HG03442 (cell line): ENCODE measurements at regions not wholly inside any gene's neighbourhood (a gene's known extent, or its start where the extent isn't known, plus 50 kb on each side); places are given as distances from the start of the nearest gene placed in this dataset.
"Not testable (repeated sequence)": the region's sequence is repeated elsewhere in the genome, so short reads cannot be mapped to it uniquely, and the experiment has no call there.

Experiments used
- ATAC-seq: cut with Tn5 transposase; IDR thresholded peaks from one replicate; pipeline ENCODE4 v1.9.1; 2021; ENCODE audit warnings: mild to moderate bottlenecking, moderate library complexity; ENCODE audit not compliant: unreplicated experiment

DNA sequence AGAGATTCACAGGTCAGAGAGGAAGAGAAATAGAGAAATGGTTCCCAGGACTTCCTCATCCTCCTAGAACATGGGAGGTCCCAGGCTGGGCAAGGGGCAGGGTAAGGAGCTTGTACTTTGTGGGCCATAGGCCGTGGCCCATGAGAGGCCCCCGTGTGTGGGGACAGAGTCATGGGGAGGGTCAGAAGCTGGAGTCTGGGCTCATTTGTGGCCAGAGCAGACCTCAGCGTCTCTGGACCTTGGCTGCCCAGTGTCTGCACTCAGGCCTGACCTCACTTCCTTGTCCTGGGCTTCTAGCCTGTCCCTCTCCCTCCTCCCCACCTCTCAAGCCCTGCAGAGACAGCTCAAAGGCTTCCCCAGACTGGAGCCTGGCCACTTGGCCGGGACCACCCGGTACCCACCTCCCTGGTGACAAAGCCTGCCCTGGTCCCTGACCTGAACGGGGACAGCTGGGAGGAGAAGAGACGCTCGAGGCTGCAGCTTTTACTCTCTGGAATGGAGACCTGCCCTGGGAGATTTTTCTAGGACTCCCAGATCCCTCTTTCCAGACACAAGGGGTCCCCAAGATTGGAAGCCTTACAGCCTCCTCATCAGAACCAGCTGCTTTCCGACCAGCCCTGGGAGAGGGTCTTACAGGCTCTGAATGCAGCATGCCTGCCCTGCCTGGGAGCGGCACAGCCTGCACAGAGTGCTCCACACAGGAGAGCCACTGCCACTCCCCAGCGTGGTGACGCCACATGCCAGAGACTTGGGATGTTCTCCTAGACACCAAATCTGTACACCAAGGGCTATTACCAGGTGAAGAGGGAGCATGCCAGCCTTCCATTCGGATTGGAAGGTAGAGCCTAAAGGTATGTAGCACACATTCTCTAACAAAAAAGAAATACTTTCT, 569.0 kb upstream of the B3GAT1 start:
- ATAC-seq: no peak

DNA sequence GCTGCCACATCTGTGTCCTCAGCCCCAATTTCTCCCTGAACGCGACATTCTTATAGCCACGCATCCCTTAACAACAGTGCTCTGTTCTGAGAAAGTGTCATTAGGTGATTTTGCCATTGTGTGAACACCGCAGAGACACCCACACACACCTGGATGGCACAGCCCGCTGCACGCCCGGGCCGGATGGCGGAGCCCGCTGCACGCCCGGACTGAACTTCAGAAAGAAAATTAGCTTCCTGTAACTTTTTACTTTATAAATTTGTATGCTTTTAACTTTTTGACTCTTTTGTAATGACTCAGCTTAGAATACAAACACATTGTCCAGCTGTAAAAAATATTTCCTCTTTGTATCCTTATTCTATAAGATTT, 567.0 kb upstream of the B3GAT1 start:
- ATAC-seq: not testable (repeated sequence)

DNA sequence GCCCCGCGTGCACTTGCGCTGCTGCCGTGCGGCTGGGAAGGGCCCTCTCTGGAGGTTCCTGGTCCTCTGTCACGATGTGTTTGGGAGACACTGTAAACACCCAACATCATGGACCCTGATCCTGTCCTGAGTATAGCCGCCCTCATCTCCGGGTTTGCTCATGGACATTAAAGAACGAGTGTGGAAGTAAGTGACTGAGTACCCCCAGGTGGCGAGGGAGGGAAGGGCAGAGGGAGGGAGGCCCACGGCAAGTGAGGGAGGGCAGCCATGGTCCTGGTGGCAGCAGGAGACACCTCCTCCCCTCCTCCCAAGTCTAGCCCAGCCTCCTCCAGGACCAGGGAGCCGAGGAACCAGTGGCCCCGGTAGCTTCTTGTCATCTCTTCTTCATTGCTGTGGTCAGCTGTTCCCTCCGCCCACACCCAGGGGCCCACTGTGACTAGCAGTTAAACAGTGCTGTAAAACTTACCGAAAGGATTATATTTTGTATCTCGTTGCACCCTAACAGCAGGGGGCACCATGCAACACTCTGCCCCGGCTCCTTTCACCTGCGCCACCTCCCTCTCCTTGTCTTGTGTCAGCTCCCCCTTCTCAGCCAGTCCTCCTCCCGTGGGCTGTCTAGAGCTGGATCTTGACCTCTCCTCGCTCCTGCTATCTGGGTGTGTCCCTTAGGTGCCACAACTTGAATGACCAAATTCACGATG, 566.5 kb upstream of the B3GAT1 start:
- ATAC-seq: no peak

DNA sequence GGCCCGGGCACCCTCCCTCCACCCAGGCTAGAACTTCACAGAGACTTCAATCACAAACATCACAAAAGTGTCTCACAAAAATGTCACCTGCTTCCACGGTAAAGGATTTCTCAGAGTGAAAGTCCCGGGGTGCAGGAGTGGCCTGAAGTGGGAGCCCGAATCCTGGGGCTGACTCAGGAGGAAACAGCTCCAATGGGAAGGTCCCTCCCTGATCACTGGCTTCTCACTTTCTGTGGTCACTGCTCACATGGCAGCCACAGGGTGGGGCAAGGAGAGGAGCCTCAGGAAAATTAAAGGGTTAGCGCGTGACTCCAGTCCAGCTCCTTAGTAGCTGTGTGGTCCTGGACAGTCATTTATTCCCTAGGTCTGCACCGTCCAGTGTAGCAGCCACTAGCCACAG, 564.5 kb upstream of the B3GAT1 start:
- ATAC-seq: no peak

DNA sequence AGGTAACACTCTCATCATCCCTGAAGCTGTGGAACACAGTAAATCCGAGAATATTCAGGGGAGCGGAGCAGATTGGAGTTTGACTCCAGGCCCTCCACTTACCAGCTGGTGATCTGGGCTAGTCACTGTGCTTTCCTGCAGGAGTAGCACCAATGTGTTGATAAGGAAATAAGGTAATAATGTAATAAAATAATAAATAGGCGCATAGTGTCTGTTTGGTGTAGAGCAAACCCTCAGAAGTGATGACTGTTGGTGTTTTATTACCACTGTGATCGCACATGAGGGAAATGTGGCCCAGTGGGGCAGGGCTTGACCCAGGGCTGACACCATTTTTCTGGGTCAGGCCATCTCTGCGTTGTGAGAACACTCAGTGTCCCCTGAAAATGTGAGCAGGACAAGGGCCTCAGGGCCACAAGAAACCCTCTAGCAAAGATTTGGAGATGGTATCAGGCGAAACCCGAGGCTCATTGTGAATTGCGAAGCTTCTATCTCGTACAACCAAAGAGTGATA, 563.9 kb upstream of the B3GAT1 start:
- no peak for ATAC-seq

DNA sequence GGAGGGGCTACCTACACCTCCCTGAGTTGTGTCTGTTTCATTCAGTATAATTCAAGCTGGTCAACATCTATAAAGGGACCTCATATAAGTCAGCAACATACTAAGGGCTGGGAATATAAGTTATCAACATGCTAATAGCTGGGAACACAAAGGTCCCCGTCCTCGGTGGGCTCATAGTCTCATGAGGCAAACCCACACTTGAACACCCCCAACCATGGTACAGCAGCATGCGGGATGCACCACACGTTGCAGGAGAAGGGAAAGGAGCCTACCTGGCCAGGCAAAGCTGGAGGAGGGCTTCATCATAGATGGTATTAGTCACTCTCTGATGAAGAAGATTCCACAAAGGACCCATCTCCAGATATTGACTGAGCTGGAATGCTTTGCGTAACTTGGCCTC, 561.8 kb upstream of the B3GAT1 start:
- ATAC-seq: no peak

DNA sequence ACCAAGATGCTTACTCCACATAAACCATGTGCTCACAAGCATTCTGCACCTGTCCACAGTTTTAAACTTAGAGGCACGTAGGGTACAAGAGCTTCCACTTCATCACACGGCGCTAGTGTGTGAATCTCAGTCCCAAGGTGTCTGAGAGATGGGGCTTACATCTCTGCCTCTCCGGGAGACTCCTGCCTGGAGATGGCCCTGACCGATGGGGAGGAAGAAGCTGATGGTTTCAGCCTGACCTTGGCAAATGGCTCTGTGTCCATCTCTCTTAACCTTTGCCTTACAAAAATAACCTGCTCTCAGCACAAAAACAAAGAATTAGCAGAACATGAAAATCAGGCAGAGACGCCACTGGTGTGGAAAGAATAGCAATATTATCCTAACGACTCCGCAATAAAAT, 559.3 kb upstream of the B3GAT1 start:
- ATAC-seq: no peak

DNA sequence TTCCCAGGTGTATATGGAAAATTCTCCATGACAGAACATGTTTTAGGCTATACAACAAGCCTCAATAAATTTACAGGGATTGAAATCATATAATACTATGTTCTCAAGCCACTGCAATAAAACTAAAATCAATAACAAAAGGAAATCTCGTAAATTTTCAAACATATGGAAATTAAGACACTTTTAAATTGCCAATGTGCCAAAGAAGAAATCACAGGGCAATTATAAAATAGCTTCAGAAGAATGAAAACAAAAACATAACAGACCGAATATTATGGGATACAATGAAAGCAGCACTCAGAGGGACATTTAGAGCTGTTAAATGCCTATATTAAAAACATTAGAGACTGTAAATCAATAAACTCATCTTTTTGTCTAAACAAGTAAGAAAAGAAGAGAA, 555.7 kb upstream of the B3GAT1 start:
- no peak for ATAC-seq

DNA sequence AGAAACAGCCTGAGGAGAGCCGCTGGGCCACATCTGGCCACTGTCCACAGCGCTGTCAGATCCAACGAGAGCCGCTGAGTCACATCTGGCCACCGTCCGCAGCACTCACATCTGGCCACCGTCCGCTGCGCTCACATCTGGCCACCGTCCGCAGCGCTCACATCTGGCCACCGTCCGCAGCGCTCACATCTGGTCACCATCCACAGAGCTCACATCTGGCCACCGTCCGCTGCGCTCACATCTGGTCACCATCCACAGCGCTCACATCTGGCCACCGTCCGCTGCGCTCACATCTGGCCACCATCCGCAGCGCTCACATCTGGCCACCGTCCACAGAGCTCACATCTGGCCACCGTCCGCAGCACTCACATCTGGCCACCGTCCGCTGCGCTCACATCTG, 549.3 kb upstream of the B3GAT1 start:
- not testable (repeated sequence) for ATAC-seq

DNA sequence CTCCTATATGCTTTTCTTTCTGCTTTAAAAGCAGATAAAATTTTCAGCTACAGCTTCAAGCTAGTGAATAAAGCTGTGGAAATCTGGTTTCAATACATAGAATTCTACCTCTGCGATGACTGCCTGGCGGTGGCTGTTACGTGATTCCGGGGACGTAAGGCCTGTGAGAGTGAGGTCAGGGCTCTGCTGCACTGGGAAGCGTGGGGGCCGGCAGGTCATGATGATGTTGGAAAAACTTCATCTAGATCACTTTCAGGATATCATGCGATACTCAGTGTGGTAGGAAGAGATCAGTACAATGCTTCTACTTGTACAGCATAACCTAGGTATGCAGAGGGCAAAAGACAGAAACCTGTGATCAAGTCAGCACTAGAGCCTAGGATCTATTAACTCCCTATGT, 546.8 kb upstream of the B3GAT1 start:
- ATAC-seq: no peak

DNA sequence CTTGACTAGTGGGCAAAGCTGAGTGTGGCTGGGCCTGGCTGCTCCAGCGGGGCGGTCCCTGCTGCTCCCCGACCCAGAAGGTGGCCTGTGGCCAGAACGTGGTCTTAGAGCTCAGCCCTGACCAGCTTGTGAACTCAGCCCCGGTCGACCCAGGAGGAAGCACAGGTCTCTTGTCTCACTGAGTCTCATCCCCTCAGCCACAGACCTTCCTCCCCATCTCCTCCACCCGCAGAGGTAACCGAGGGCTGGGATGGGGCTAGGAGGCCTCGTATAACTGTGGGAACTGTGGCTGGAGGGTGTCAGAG, 546.2 kb upstream of the B3GAT1 start:
- no peak for ATAC-seq

DNA sequence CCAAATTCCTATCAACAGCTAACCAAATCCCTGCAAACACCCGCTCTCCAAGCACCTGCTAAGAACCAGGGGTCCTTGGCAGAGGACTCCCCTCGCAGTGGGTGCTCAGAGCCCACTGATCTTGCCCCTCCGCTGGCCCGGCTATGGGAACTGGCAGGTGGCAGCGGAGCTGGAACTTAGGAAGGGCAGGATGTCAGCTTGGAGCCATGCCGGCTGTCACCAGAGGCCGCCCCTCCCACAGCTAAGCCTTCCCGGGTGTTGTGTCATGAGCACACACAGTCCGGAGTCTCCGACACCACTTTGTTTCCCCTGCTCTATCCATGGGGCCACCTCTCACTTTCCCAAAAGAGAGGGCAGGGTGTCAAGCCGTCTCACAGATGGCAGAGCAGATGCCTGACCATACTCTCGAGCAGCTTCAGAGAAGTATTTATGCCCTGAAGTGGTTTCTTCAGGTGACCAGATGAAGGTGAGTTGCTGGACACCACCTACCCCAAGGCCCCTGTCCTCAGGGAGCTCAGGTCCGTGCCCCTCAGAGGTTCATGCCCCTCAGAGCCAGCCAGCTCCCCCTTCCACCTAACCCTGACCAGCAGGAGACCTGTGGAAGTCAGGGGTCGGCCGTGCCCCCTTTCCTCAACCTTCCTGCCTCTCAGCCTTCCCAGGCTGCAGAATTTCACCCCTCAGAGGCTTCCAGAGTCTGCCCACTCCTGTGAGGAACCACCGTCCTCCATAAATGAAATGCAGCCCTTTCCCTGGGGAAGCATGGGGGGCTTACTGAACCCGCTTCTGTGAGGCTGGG, 545.7 kb upstream of the B3GAT1 start:
- no peak for ATAC-seq

DNA sequence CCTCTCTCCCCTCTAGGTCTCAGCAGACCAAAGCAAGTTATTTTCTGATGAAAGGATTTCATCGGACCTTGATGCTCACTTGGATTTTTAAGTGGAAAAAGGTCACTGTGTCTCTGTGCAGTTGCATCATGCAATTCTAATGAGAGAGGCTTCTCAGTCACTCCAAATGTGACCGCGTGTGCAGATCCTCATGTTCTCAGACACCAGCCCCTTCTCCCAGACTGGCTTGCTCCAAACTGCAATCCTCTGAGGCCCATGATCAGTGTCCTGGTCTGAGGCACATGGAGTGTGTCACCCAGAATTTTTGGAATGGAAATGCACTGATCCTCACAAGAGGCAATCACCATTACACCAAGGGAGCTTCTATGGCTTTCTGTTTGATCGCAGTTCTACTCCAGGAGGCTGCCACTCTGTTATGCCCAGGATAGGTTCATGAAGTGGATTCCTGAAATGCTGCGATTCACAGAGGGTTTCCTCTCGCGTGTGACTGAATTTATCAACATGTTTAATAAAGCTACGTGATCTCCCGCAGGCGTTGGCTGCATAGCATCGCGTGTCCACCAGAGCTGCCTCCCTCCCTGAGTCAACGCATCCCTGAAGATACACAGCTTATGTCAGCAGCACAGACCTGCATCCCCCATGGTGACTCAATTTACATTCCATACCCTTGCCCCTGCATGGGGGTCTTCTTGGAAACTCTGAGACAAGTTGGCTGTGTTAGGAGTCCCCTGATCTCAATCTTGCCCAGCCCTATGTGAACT, 544.6 kb upstream of the B3GAT1 start:
- ATAC-seq: no peak

DNA sequence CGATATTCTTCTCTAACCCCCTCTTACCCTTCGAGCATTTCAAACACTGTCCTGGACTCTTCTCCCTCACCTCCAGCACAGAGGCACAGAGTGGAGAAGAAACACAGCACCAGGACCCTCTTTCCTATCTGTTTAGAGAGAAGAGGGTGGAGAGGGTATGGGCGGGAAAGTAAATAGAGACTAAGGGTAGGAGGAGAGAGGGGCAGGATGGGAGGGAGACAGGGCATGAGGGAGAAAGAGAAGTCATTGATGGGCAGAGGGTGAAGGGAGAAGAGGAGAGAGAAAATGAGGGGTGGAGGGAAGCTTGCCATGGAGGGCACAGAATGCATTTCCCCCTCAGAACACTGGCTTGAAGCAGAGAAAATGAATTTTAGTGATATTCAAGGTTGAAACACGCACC, 543.9 kb upstream of the B3GAT1 start:
- not testable (repeated sequence) for ATAC-seq

DNA sequence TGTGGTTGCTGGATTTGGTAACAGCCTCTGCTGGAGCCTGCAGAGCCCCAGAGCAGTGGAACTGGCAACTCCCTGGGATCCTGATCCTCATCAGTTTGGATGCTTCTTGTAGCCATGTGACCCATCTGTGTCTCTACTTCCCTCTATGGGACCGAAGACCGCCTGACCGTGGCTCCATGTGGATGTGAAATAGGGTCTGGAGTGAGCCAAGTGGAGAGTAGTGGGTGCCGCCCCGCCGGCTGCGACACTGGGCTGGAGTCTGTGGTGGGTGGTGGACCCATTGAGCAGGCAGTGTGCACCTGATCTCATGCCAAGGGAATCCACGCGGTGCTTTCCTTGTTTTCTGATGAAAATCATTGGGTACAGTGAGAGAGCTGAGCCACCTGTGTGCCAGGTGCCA, 543.2 kb upstream of the B3GAT1 start:
- no peak for ATAC-seq

DNA sequence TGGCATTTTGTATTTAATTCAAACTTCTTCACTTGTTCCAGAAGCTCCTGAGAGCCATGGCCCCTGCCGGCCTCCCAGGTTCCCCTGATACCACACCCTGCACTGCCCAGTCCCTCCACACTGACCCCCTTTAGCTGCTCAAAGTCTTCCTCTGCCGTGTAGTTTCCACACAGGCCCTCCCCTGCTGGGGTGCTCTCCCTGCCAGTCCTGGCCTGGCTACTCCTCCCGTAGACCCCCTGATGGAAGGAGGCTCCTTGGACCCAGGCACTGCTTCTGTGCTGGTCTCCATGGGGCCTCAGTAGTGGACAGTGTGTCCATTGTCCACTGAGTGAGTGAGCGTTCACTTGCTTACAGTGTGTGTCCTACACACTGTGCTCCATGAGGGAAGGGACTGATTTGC, 542.4 kb upstream of the B3GAT1 start:
- ATAC-seq: not testable (repeated sequence)

DNA sequence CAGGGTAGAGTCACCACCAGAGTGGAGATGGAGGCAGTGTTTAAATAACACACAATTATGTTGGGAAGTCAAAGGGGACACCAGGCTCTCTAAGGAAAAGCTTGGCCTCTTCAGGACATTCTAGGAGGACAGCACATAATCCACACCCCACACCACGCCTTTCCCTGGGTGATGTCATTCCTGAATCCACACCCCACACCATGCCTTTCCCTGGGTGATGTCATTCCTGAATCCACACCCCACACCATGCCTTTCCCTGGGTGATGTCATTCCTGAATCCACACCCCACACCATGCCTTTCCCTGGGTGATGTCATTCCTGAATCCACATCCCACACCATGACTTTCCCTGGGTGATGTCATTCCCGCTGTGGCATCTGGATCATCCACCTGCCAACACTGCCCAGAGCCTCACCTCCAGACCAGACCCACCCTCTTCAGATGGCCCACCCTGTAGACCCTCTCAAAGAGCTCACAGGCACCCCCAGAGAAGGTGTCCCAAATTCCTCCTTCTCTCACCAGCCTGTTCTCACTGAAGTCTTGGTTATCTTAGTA, 541.5 kb upstream of the B3GAT1 start:
- not testable (repeated sequence) for ATAC-seq

DNA sequence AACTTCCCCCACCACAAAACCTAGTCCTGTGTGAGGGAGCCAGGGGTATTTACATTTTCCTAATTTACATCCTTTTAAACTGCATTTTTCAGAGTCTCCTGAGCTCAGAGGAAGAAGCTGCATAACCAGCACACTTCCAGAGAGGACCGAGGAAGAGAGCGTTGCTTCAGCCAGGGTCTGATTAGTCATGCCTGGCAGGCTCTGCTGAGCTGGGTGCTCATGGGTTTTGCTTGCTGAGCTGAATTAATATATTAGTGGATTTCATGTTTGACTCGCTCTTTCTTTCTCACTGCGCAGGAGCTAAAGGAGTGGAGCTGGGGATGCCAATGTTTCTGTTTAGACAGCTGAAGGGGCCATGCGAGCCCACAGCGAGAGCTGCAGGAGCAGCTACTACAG, 539.3 kb upstream of the B3GAT1 start:
- no peak for ATAC-seq

DNA sequence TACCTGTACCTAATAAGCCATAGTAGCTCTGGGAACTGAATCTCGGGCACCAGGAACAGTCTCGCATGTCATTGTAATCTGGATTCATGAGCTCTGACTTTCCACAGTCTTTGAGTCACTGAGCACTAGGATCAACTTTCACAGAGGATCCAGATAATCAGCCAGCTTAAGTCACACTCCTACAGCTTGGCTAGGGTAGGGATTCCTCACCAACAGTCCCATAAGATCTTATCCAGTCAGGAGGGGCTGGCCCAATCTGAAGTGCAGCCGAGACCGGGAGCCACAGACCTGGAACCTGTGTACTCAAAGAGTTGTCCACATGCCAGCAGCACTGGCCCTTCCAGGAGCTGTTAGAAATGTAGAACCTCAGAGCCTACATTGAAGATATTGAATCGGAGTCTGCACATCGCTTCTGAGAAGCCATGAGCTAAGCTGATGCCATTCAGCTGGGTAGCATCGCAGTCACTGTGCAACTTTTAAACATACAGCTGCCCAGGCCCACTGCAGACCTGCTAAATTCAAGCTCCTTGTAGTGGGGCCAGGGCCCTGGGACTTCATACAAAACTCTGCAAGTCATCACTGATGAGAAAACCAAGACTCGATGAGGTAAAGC, 538.8 kb upstream of the B3GAT1 start:
- ATAC-seq: no peak
